NOMO-1 treated with DMSO at 0.1 percent for 48 hours (cell line): ENCODE measurements at regions not wholly inside any gene's neighbourhood (a gene's known extent, or its start where the extent isn't known, plus 50 kb on each side); places are given as distances from the start of the nearest gene placed in this dataset.
"Not testable (repeated sequence)": the region's sequence is repeated elsewhere in the genome, so short reads cannot be mapped to it uniquely, and the experiment has no call there.

Experiments
- DNase-seq: peaks from one replicate; lab custom pipeline; 2025; ENCODE audit not compliant: unreplicated experiment; lab: John Stamatoyannopoulos, UW

DNA sequence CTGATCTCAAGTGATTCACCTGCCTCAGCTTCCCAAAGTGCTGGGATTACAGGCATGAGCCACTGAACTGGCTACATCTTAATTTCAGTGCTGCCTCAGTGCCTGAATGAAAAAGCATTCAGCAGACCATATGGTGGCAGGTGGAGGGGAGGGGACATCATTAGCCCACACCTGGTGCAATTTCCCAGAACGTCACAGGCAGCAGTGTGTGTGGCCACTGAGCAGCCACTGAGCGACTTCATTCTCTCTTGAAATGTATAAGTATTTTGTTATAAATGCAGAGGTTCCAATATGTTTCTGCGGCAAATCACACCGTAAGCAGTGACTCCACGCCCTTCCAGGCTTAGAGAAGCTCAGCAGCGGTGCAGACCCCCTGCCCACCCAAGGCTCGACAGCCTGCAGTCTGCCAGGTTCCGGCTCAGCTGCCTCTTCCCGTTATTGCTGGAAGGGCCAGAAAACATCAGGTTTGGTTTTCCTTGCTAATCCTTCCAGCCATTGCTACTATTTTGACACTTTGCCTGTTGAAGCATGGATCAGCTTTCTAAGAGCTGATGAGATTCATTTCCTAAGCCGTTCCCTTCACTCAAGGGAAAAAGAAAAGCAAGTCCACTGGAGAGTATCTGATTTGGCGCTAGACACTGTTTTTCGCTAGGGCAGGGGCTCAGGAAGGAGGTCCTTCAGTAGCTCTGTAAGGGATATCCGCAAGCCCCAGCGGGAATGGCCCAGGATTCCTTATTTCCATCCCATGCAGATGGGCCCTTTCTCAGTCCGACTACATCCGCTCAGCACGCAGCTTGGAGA, 250.7 kb downstream of the VAPA start:
- DNase-seq = no peak

DNA sequence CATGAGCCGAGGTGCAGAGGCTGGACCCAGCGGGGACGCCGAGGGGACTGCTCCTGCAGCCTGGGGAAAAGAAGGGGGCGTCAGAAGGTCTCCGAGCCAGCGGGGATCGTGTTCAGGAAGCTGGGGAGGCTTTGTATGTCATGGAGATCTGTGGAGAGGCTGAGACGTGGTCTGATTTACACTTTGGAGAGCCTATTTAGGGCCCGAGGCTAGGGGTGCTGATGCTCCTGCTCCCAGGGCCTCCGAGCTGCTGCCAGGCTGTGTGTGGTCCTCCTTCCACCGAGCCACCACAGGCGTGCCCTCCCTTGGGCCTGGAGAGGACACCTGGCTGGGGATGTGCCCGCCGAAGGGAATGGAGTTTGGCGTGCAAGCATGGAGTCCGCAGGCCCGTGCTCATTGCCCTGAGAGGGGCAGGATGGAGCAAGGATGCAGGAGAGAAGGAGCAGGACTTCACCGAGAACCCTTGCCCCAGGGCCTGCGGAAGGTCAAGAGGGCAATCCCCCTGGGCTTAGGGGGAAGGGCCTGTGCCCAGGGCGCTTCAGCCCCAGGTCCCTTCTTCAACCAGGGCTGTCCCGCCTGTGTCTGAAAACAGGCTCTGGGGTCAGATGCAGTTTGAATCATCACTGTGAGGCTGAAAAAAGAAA, 252.5 kb downstream of the VAPA start:
- DNase-seq = no peak

DNA sequence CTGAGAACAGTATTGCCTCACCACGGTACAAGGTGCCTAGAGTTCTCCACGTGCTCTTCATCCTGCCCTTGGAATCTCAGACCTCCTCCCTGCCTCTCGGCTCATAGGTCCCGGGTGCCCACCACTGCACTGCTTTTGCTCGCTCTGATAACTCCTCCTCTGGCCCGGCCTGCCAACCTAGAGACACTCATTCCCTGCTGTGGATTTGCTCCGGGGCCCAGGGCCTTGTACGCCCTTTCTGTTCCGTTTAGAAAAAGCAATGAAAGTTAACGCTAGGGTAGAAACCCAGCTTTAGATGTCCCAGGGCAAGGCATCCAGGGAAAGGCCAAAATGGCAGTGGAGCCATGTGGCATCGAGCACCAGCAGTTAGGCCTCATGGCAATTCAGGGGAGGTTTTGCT, 253.9 kb downstream of the VAPA start:
- DNase-seq = no peak

DNA sequence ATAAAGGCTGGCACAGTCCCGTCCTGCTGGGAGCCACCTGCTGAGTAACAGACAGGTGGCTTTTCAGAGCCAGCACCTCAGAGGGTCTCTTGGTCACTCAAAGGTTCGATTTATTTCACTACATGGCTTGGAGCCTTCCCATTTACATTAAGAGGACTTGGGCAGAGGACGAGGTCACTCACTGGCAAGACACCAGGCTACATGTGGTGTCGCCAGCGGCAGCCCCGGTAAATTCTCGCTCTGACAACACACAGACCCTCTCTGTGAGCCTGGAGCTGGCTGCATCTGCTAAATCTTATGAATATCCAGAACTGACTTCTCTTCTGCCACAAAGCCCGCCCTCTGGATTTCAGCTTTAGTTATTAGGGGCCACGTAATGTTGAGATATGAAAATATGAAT, 254.7 kb downstream of the VAPA start:
- no peak for DNase-seq

DNA sequence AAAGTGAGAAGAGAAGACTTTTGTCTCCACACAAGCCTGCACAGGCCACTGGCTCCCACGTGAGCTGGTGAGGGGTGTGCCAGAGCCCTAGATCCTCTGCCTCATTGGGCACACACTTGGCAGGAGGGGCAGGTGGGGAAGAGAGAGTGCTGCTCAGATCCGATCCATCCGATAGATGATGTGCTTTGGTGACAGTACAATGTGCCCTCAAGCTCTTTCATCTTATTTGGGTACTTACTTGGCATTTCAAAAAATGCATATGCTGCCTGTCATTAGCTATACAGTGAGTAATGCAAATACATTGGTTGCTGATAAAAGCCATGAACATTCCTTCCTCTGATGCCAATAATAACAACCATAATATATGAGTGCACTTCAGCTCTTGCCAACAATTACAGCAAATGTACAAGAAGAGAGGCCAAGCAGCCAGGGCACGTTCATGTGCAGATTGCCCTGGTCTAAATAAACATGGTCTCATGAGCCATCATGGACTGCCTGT, 255.3 kb downstream of the VAPA start:
- no peak for DNase-seq

DNA sequence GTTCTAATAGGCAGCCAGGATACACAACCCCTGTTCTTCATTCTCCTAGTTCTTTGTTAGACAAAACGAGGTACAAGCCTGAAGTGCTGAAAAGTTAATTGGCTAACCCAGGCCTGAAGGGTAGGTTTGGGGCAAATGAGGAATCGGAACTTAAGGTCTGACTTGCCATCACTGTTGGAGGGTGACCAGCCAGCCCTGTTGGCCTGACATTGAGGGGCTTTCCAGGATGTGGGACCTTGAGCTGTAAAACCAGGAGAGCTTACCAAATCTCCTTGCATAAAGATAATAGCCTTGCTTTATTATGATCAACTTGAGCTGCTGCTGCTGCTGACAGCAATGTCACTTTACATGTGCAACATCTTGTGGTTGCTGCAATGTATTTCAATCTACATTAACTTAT, 256.0 kb downstream of the VAPA start:
- DNase-seq = no peak

GRCh38 chr18:10170375-10170774, 256.6 kb downstream of the VAPA start:
- DNase-seq = no peak

DNA sequence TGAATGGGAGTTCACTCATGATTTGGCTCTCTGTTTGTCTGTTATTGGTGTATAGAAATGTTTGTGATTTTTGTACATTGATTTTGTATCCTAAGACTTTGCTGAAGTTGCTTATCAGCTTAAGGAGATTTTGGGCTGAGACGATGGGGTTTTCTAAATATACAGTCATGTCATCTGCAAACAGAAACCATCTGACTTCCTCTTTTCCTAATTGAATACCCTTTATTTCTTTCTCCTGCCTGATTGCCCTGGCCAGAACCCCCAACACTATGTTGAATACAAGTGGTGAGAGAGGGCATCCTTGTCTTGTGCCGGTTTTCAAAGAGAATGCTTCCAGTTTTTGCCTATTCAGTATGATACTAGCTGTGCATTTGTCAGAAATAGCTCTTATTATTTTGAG, 261.5 kb downstream of the VAPA start:
- DNase-seq = not testable (repeated sequence)

DNA sequence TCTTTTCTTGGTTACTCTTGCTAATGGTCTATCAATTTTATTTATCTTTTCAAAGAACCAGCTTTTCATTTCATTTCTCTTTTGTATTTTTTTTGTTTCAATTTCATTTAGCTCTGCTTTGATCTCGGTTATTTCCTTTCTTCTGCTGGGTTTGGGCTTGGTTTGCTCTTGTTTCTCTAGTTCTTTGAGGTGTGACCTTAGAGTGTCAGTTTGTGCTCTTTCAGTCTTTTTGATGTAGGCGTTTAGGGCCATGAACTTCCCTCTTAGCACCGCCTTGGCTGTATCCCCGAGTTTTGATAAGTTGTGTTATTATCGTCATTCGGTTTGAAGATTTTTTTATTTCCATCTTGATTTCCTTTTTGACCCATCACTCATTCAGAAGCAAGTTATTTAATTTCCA, 265.5 kb downstream of the VAPA start:
- not testable (repeated sequence) for DNase-seq

GRCh38 chr18:10182009-10182624, 268.3 kb downstream of the VAPA start:
- no peak for DNase-seq

DNA sequence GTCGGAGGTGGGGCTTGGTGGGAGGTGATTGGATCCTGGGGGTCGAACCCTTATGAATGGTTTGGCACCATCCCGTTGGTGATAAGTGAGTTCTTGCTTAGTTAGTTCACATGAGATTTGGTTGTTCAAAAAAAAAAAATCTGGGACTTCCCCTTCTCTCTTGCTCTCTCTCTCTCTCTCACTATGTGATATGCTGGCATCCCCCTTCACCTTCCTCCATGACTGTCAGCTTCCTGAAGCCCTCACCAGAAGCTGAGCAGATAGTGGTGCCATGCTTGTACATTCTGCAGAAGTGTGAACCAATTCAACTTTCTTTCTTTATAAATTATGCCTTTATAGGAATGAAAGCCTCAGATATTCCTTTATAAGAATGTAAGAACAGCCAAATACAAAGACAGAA, 269.7 kb upstream of the APCDD1 start:
- DNase-seq = no peak

- DNase-seq = no peak
These were observed 265.2 kb upstream of the APCDD1 start for GRCh38 chr18:10188971-10189810.

DNA sequence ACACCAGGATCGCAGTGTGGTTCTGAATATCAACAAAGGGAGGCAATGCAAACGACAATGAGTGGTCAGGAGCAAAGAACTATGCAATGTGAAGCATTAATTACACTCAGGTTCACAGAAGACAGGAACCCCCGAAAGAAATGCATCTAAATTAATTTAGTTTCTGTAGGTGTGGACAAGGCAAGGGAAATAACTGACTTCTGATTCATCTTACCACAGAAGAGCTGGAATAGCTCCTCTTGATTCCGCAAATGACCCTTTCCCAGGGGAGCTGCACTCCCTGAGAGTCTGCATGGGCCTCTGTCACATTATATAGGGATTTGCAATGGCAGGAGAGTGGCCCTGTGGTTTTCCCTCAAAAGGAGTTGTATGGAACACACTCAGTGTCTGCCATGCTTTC, 263.9 kb upstream of the APCDD1 start:
- DNase-seq = no peak

DNA sequence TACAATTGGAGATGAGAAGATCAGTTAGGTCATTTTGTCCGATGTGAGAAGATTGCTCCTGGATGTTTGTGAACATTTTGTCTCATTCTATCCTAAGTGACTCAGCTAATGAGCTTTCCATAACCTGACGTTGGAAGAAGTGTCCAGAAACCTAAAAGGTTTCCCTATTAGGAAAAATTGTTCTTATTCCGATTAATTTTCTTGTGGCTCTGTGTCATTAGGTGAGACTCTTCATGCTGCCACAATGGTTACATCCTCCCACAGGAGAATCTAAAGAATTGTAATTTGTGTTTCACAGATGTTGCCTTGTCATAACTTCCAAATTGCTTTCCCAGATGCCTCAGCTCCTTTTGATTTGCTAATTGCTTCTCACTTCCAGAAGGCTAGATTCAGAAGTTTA, 261.0 kb upstream of the APCDD1 start:
- DNase-seq = no peak

DNA sequence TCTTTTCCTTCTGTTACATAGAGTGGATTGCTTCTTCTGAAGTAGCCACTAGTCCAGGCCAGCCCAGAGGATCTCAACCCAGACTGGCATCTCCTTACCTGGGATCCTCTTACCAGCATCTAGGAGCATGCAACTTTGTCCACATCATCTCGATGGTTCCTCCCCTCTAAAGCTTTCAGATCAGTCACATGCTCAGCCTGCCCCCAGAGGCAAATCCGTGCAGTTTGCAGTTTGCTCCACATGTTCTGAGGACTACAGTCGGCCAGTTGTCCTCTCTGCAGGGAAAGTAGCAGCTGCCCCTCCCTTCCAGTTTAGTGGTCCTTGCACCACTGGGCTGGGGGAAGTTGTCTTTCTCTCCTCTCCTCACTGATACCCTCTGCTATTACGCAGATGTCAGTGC, 259.8 kb upstream of the APCDD1 start:
- no peak for DNase-seq

DNA sequence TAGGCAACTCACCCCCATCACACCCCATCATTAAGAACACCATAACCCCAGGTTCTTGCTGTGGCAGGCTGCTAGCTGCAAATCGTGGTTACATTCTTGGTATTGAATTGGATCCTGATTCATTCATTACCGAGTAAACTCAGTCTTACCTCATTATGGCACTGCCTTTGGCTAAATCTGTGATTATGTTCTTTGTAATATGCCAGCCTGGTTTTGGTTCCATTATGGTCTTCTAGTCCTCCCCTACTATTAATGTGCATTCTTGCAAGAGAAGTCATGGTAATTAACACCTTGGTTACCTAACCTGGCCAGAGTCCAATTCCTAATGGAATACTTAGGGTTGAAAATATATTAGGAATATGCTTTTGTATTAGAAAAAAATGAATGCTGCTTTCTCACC, 258.9 kb upstream of the APCDD1 start:
- no peak for DNase-seq

GRCh38 chr18:10197097-10197496, 257.3 kb upstream of the APCDD1 start:
- no peak for DNase-seq

- no peak for DNase-seq
These were observed 253.2 kb upstream of the APCDD1 start for GRCh38 chr18:10201226-10201625.

- DNase-seq = peak; percentile 87
These were observed 252.8 kb upstream of the APCDD1 start for GRCh38 chr18:10201659-10202058.

GRCh38 chr18:10202845-10203321, 251.6 kb upstream of the APCDD1 start:
- no peak for DNase-seq

GRCh38 chr18:10205151-10205550, 249.3 kb upstream of the APCDD1 start:
- no peak for DNase-seq
